Mesothelial cell of epicardium (in vitro differentiated cells): ENCODE measurements at regions not wholly inside any gene's neighbourhood (a gene's known extent, or its start where the extent isn't known, plus 50 kb on each side); places are given as distances from the start of the nearest gene placed in this dataset.

Experiments used
- DNase-seq, 2 experiments: peaks; one replicate each; pipeline ENCODE4 v3.0.0; 2021; ENCODE audit warnings: low spot score in 2 of 2; ENCODE audit not compliant: unreplicated experiment in 2 of 2
- H3K27ac Mint-ChIP-seq: 2 replicates; pipeline ENCODE4 v1.8.0; 2021; ENCODE audit warnings: mixed read lengths
- H3K27me3 Mint-ChIP-seq: 2 replicates; pipeline ENCODE4 v1.8.0; 2021; ENCODE audit warnings: low read depth, mixed read lengths
- H3K36me3 Mint-ChIP-seq: 2 replicates; pipeline ENCODE4 v1.8.0; 2021; ENCODE audit warnings: mixed read lengths
- H3K4me1 Mint-ChIP-seq: 2 replicates; pipeline ENCODE4 v1.8.0; 2021; ENCODE audit warnings: mixed read lengths
- H3K4me3 Mint-ChIP-seq: 2 replicates; pipeline ENCODE4 v1.8.0; 2021; ENCODE audit warnings: mild to moderate bottlenecking, moderate library complexity, mixed read lengths
- H3K9me3 Mint-ChIP-seq: 2 replicates; pipeline ENCODE4 v1.8.0; 2021; ENCODE audit warnings: mixed read lengths
- TF ChIP-seq, protein P1 (sequence below): fragments of 200-600 bp; sonication (generic); IDR thresholded peaks from one replicate; pipeline ENCODE4 v1.5.0; 2021; ENCODE audit warnings: antibody characterized with exemption; ENCODE audit not compliant: unreplicated experiment

GRCh38 chr4:38364383-38364963 lies 299.5 kb upstream of the KLF3 start:
- no peak for DNase-seq
- no peaks in the 10 kb centered on the region for H3K9me3 Mint-ChIP-seq
- H3K27ac Mint-ChIP-seq, result no peak overlapping the region
- peaks cover 31% of the 10 kb centered on the region for H3K4me1 Mint-ChIP-seq
- H3K4me3 Mint-ChIP-seq, result no peak overlapping the region
- H3K27me3 Mint-ChIP-seq, result no peaks in the 10 kb centered on the region
- H3K36me3 Mint-ChIP-seq, result no peaks in the 10 kb centered on the region
- TF ChIP-seq, protein P1, sequence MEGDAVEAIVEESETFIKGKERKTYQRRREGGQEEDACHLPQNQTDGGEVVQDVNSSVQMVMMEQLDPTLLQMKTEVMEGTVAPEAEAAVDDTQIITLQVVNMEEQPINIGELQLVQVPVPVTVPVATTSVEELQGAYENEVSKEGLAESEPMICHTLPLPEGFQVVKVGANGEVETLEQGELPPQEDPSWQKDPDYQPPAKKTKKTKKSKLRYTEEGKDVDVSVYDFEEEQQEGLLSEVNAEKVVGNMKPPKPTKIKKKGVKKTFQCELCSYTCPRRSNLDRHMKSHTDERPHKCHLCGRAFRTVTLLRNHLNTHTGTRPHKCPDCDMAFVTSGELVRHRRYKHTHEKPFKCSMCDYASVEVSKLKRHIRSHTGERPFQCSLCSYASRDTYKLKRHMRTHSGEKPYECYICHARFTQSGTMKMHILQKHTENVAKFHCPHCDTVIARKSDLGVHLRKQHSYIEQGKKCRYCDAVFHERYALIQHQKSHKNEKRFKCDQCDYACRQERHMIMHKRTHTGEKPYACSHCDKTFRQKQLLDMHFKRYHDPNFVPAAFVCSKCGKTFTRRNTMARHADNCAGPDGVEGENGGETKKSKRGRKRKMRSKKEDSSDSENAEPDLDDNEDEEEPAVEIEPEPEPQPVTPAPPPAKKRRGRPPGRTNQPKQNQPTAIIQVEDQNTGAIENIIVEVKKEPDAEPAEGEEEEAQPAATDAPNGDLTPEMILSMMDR, result no peak

- TF ChIP-seq, protein P1, result no peak
- DNase-seq, result no peak
- Mint-ChIP-seq H3K9me3 (no peaks in the 10 kb centered on the region), H3K27ac (no peak overlapping the region), H3K36me3 (no peaks in the 10 kb centered on the region), H3K4me3 (no peak overlapping the region), H3K27me3 (no peaks in the 10 kb centered on the region), H3K4me1 (peaks cover 31% of the 10 kb centered on the region)
Observed at GRCh38 chr4:38365261-38365660, 298.7 kb upstream of the KLF3 start.

- H3K27ac Mint-ChIP-seq, result no peak overlapping the region
- no peaks in the 10 kb centered on the region for H3K9me3 Mint-ChIP-seq
- no peak for DNase-seq
- H3K4me1 Mint-ChIP-seq, result peaks cover 31% of the 10 kb centered on the region
- no peak overlapping the region for H3K4me3 Mint-ChIP-seq
- H3K36me3 Mint-ChIP-seq, result no peaks in the 10 kb centered on the region
- TF ChIP-seq, protein P1, result no peak
- no peaks in the 10 kb centered on the region for H3K27me3 Mint-ChIP-seq
Observed at GRCh38 chr4:38365748-38366310, 298.2 kb upstream of the KLF3 start.

DNA sequence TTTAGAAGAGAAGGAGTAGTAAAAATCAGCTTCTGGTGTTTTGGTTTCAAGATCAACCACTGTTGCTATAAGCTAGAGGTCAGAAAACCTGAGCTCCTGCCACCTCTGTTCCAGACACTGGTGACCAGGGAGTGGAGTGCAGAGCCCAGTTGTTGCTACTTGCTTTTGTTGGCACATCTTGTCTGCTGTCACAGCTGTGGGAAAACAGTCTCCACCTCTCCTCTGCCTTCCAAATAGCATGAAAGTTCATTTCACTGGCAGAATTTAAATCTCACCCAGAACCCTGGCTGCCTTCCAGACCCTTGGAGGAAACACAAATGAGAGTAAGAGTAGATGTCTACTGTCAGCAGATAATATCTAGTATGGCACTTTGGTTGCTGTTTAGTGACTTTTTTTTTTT lies 297.5 kb upstream of the KLF3 start:
- Mint-ChIP-seq H3K27ac (peak overlapping the region; percentile 15), H3K4me3 (no peak overlapping the region), H3K27me3 (no peaks in the 10 kb centered on the region), H3K9me3 (no peaks in the 10 kb centered on the region), H3K36me3 (no peaks in the 10 kb centered on the region), H3K4me1 (peaks cover 31% of the 10 kb centered on the region)
- DNase-seq, result no peak
- TF ChIP-seq, protein P1, result no peak

- no peak overlapping the region for H3K4me3 Mint-ChIP-seq
- H3K4me1 Mint-ChIP-seq, result peaks cover 31% of the 10 kb centered on the region
- no peaks in the 10 kb centered on the region for H3K27me3 Mint-ChIP-seq
- H3K27ac Mint-ChIP-seq, result no peak overlapping the region
- no peaks in the 10 kb centered on the region for H3K36me3 Mint-ChIP-seq
- no peaks in the 10 kb centered on the region for H3K9me3 Mint-ChIP-seq
- DNase-seq, result no peak
- TF ChIP-seq, protein P1, result no peak
Observed at GRCh38 chr4:38366997-38367396, 297.0 kb upstream of the KLF3 start.
